Parathyroid adenoma (tissue), 2 donors: ENCODE measurements at regions not wholly inside any gene's neighbourhood (a gene's known extent, or its start where the extent isn't known, plus 50 kb on each side); places are given as distances from the start of the nearest gene placed in this dataset.

Source experiments
- H2AFZ ChIP-seq: fragments of 300-600 bp; sonication (generic); one replicate; pipeline ENCODE4 v1.7.0; 2017; ENCODE audit warnings: antibody characterized with exemption, mild to moderate bottlenecking
- H3K27ac ChIP-seq: fragments of 300-600 bp; sonication (generic); one replicate; pipeline ENCODE4 v1.7.0; 2017
- H3K27me3 ChIP-seq: fragments of 300-600 bp; sonication (generic); one replicate; pipeline ENCODE4 v1.7.0; 2017; ENCODE audit warnings: low read length; ENCODE audit not compliant: control insufficient read depth, insufficient read depth
- H3K36me3 ChIP-seq: fragments of 300-600 bp; sonication (generic); one replicate; pipeline ENCODE4 v1.7.0; 2017; ENCODE audit warnings: low read length; ENCODE audit not compliant: control insufficient read depth, insufficient read depth
- H3K4me1 ChIP-seq: fragments of 300-600 bp; sonication (generic); one replicate; pipeline ENCODE4 v1.7.0; 2017; ENCODE audit warnings: control low read depth
- H3K4me2 ChIP-seq: fragments of 300-600 bp; sonication (generic); one replicate; pipeline ENCODE4 v1.7.0; 2017; ENCODE audit warnings: low read length
- H3K4me3 ChIP-seq: fragments of 300-600 bp; sonication (generic); one replicate; pipeline ENCODE4 v1.7.0; 2017; ENCODE audit warnings: low read depth, low read length
- H3K79me2 ChIP-seq: fragments of 300-600 bp; sonication (generic); one replicate; pipeline ENCODE4 v1.7.0; 2017; ENCODE audit warnings: control low read depth
- H3K9ac ChIP-seq: fragments of 300-600 bp; sonication (generic); one replicate; pipeline ENCODE4 v1.7.0; 2017; ENCODE audit warnings: mild to moderate bottlenecking
- H3K9me3 ChIP-seq: fragments of 300-600 bp; sonication (generic); one replicate; pipeline ENCODE4 v1.7.0; 2017; ENCODE audit warnings: low read length; ENCODE audit not compliant: control insufficient read depth
- CTCF ChIP-seq: fragments of 300-600 bp; sonication (generic); IDR thresholded peaks from one replicate; pipeline ENCODE4 v1.7.0; 2017; ENCODE audit warnings: antibody characterized with exemption, mild to moderate bottlenecking
- donor health status: primary hyperparathyroidism.

GRCh38 chr7:46742601-46743000, 821.5 kb upstream of the IGFBP3 start:
- H3K27me3 ChIP-seq, result no peaks in the 10 kb centered on the region
- no peaks in the 10 kb centered on the region for H3K79me2 ChIP-seq
- H2AFZ ChIP-seq, result no peak overlapping the region
- no peaks in the 10 kb centered on the region for H3K36me3 ChIP-seq
- no peak for TF ChIP-seq CTCF
- no peak overlapping the region for H3K9ac ChIP-seq
- no peaks in the 10 kb centered on the region for H3K4me1 ChIP-seq
- no peak overlapping the region for H3K4me2 ChIP-seq
- no peaks in the 10 kb centered on the region for H3K9me3 ChIP-seq
- no peak overlapping the region for H3K4me3 ChIP-seq
- H3K27ac ChIP-seq, result no peak overlapping the region

GRCh38 chr7:46741938-46742540, 821.0 kb upstream of the IGFBP3 start:
- Histone ChIP-seq H2AFZ (no peak overlapping the region), H3K27me3 (no peaks in the 10 kb centered on the region), H3K4me2 (no peak overlapping the region), H3K9me3 (no peaks in the 10 kb centered on the region), H3K4me3 (no peak overlapping the region), H3K4me1 (no peaks in the 10 kb centered on the region), H3K27ac (no peak overlapping the region), H3K9ac (no peak overlapping the region), H3K79me2 (no peaks in the 10 kb centered on the region), H3K36me3 (no peaks in the 10 kb centered on the region)
- no peak for TF ChIP-seq CTCF

GRCh38 chr7:46741181-46741580, 820.1 kb upstream of the IGFBP3 start:
- Histone ChIP-seq H3K36me3 (no peaks in the 10 kb centered on the region), H3K4me3 (no peak overlapping the region), H3K27ac (no peak overlapping the region), H3K4me2 (no peak overlapping the region), H3K9me3 (no peaks in the 10 kb centered on the region), H3K79me2 (no peaks in the 10 kb centered on the region), H3K4me1 (no peaks in the 10 kb centered on the region), H3K27me3 (no peaks in the 10 kb centered on the region), H2AFZ (no peak overlapping the region), H3K9ac (no peak overlapping the region)
- TF ChIP-seq CTCF, result no peak

- no peak overlapping the region for H3K4me2 ChIP-seq
- H3K4me3 ChIP-seq, result no peak overlapping the region
- H3K36me3 ChIP-seq, result no peaks in the 10 kb centered on the region
- no peak overlapping the region for H3K27ac ChIP-seq
- no peak overlapping the region for H3K9ac ChIP-seq
- TF ChIP-seq CTCF, result no peak
- H2AFZ ChIP-seq, result no peak overlapping the region
- no peaks in the 10 kb centered on the region for H3K4me1 ChIP-seq
- H3K27me3 ChIP-seq, result no peaks in the 10 kb centered on the region
- no peaks in the 10 kb centered on the region for H3K9me3 ChIP-seq
- H3K79me2 ChIP-seq, result no peaks in the 10 kb centered on the region
Measured at GRCh38 chr7:46739518-46740234, 818.6 kb upstream of the IGFBP3 start.

GRCh38 chr7:46738796-46739195, 817.7 kb upstream of the IGFBP3 start:
- TF ChIP-seq CTCF, result no peak
- H3K79me2 ChIP-seq, result no peaks in the 10 kb centered on the region
- no peak overlapping the region for H3K27ac ChIP-seq

More at GRCh38 chr7:46738796-46739195, 817.7 kb upstream of the IGFBP3 start:
- H3K36me3 ChIP-seq, result no peaks in the 10 kb centered on the region
- H2AFZ ChIP-seq, result no peak overlapping the region
- H3K4me1 ChIP-seq, result no peaks in the 10 kb centered on the region
- H3K4me3 ChIP-seq, result no peak overlapping the region
- H3K9ac ChIP-seq, result no peak overlapping the region
- H3K27me3 ChIP-seq, result no peaks in the 10 kb centered on the region
- no peaks in the 10 kb centered on the region for H3K9me3 ChIP-seq
- no peak overlapping the region for H3K4me2 ChIP-seq
